ENCODE measurements at regions not wholly inside any gene's neighbourhood (a gene's known extent, or its start where the extent isn't known, plus 50 kb on each side); places are given as distances from the start of the nearest gene placed in this dataset.

DNA sequence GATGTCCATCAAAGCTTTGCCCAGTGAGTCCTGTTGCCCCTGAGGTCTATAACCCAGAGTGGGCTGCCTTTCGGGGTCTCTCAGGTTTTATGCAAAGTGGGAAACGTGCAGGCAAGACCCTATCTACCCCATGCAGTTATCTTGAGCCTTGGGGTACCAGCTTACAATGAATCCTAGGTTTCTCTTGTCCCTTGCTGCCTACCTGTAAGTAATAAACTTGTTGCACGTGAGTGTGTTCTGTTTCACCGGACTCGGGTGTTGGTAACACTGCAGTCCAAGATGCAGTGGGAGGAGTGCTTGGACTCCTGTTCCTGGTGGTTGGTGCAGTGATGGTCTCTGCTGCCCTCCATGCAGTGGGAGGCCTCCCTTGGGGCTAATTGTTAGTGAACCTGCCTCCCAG is 85.6 kb upstream of the ALDH1B1 start:
- 87% methylated on average over 5 of the region's 5 CpGs for WGBS
- Histone ChIP-seq H3K27ac (ENCODE audit: low read depth in 1 of 2, low read length in 2 of 2) (no peak overlapping the region), H3K4me1 (ENCODE audit: control insufficient read depth in 4 of 4, insufficient read depth in 4 of 4, low read length in 3 of 4) (no peaks in the 10 kb centered on the region), H3K4me3 (ENCODE audit: low read depth in 1 of 3, low read length in 3 of 3) (no peak overlapping the region), H3K27me3 (ENCODE audit: control insufficient read depth in 4 of 4, insufficient read depth in 4 of 4, low read length in 3 of 4) (peaks cover 0 to 5% (median 0%) of the 10 kb centered on the region in 4 donors), H3K36me3 (ENCODE audit: control insufficient read depth in 4 of 4, insufficient read depth in 3 of 4, low read depth in 1 of 4, low read length in 3 of 4) (no peaks in the 10 kb centered on the region), H3K9ac (ENCODE audit: low read depth in 1 of 2, low read length in 2 of 2) (no peak overlapping the region), H3K9me3 (ENCODE audit: control insufficient read depth in 4 of 4, low read length in 3 of 4) (no peaks in the 10 kb centered on the region)
- DNase-seq (ENCODE audit: low spot score) = no peak
- no peak for TF ChIP-seq GABPA (IDR thresholded peaks at IDR 0.05 in 1 of 2, conservative IDR thresholded peaks at IDR 0.05 in 1 of 2)
- no peak for TF ChIP-seq HNF4A (conservative IDR thresholded peaks at IDR 0.05)
- TF ChIP-seq ZBTB33 (IDR thresholded peaks at IDR 0.05) = no peak
- TF ChIP-seq JUND (IDR thresholded peaks at IDR 0.05) = no peak
- no peak for TF ChIP-seq FOXA2 (IDR thresholded peaks at IDR 0.05)
- no peak for TF ChIP-seq RXRA (IDR thresholded peaks at IDR 0.05)
- TF ChIP-seq SP1 (IDR thresholded peaks at IDR 0.05) = no peak
- no peak for TF ChIP-seq TAF1 (conservative IDR thresholded peaks at IDR 0.05)

DNA sequence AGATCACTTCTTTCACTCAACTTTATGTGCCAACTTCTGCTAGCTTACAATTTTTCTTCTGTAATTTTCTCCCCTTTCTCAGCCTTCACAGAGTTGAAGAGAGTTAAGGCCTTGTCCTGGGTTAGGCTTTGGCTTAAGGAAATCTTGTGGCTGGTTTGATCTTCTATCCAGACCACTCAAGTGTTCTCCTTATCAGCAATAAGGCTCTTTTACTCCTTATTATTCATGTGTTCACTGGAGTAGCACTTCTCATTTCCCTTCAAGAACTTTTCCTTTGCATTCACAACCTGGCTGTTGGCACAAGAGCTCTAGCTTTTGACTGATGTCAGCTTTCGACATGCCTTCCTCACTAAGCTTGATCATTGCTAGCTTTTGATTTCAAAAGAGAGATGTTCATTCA is 86.9 kb upstream of the ALDH1B1 start:
- WGBS = 99% methylated on average over 1 of the region's 1 CpG

More for the DNA sequence above, 86.9 kb upstream of the ALDH1B1 start:
- TF ChIP-seq GABPA (IDR thresholded peaks at IDR 0.05 in 1 of 2, conservative IDR thresholded peaks at IDR 0.05 in 1 of 2) (no peak), FOXA2 (IDR thresholded peaks at IDR 0.05) (no peak), HNF4A (conservative IDR thresholded peaks at IDR 0.05) (no peak), TAF1 (conservative IDR thresholded peaks at IDR 0.05) (no peak), SP1 (IDR thresholded peaks at IDR 0.05) (no peak), YY1 (IDR thresholded peaks at IDR 0.05) (no peak), ATF3 (IDR thresholded peaks at IDR 0.05) (no peak), HNF4G (IDR thresholded peaks at IDR 0.05) (no peak), EGR1 (IDR thresholded peaks at IDR 0.05; ENCODE audit: low read depth in 2 of 2) (no peak), CTCF (IDR thresholded peaks at IDR 0.05; ENCODE audit: low read depth, low read length, missing input control) (no peak), FOXA1 (IDR thresholded peaks at IDR 0.05) (no peak), JUND (IDR thresholded peaks at IDR 0.05) (no peak), RXRA (IDR thresholded peaks at IDR 0.05) (no peak), RAD21 (IDR thresholded peaks at IDR 0.05) (no peak), NR2F2 (IDR thresholded peaks at IDR 0.05) (no peak)
- TF ChIP-seq, protein P1, sequence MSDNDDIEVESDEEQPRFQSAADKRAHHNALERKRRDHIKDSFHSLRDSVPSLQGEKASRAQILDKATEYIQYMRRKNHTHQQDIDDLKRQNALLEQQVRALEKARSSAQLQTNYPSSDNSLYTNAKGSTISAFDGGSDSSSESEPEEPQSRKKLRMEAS (IDR thresholded peaks at IDR 0.05) = no peak
- TF ChIP-seq, protein P2, sequence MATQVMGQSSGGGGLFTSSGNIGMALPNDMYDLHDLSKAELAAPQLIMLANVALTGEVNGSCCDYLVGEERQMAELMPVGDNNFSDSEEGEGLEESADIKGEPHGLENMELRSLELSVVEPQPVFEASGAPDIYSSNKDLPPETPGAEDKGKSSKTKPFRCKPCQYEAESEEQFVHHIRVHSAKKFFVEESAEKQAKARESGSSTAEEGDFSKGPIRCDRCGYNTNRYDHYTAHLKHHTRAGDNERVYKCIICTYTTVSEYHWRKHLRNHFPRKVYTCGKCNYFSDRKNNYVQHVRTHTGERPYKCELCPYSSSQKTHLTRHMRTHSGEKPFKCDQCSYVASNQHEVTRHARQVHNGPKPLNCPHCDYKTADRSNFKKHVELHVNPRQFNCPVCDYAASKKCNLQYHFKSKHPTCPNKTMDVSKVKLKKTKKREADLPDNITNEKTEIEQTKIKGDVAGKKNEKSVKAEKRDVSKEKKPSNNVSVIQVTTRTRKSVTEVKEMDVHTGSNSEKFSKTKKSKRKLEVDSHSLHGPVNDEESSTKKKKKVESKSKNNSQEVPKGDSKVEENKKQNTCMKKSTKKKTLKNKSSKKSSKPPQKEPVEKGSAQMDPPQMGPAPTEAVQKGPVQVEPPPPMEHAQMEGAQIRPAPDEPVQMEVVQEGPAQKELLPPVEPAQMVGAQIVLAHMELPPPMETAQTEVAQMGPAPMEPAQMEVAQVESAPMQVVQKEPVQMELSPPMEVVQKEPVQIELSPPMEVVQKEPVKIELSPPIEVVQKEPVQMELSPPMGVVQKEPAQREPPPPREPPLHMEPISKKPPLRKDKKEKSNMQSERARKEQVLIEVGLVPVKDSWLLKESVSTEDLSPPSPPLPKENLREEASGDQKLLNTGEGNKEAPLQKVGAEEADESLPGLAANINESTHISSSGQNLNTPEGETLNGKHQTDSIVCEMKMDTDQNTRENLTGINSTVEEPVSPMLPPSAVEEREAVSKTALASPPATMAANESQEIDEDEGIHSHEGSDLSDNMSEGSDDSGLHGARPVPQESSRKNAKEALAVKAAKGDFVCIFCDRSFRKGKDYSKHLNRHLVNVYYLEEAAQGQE (IDR thresholded peaks at IDR 0.05) = no peak
- H3K9ac ChIP-seq (ENCODE audit: low read depth in 1 of 2, low read length in 2 of 2) = no peak overlapping the region
- H3K4me3 ChIP-seq (ENCODE audit: low read depth in 1 of 3, low read length in 3 of 3) = no peak overlapping the region
- peaks cover 0 to under 1% (median 0%) of the 10 kb centered on the region in 4 donors for H3K27me3 ChIP-seq (ENCODE audit: control insufficient read depth in 4 of 4, insufficient read depth in 4 of 4, low read length in 3 of 4)
- H3K9me3 ChIP-seq (ENCODE audit: control insufficient read depth in 4 of 4, low read length in 3 of 4) = no peaks in the 10 kb centered on the region
- H3K4me1 ChIP-seq (ENCODE audit: control insufficient read depth in 4 of 4, insufficient read depth in 4 of 4, low read length in 3 of 4) = no peaks in the 10 kb centered on the region
- no peaks in the 10 kb centered on the region for H3K36me3 ChIP-seq (ENCODE audit: control insufficient read depth in 4 of 4, insufficient read depth in 3 of 4, low read depth in 1 of 4, low read length in 3 of 4)
- H3K27ac ChIP-seq (ENCODE audit: low read depth in 1 of 2, low read length in 2 of 2) = no peak overlapping the region
- DNase-seq (ENCODE audit: low spot score) = no peak

Data from liver (tissue), 8 donors.